K562 (cell line): ENCODE measurements at regions not wholly inside any gene's neighbourhood (a gene's known extent, or its start where the extent isn't known, plus 50 kb on each side); places are given as distances from the start of the nearest gene placed in this dataset.

Source experiments
- ATAC-seq: fragments of 200-7000 bp; cut with Tn5 transposase; 3 replicates; pipeline ENCODE4 v1.9.1; 2020; ENCODE audit warnings: moderate library complexity
- BruUV-seq: library from RNA; stranded (reverse); fragments of 400-500 nt; replicated peaks from 2 replicates; lab custom pipeline; 2021; lab: Mats Ljungman, UMichigan
- CTCF ChIA-PET: fragments of 300-600 bp; formaldehyde crosslinking; extraction: SDS; loops from one replicate; lab custom pipeline; 2021; ENCODE audit warnings: low intra/inter-chr PET ratio; lab: Yijun Ruan, JAX
- POLR2A ChIA-PET: fragments of 300-600, 350-650 bp; sonication (Branson Sonifier 250); formaldehyde crosslinking; extraction: SDS; loops from one replicate; lab custom pipeline; 2021; ENCODE audit warnings: antibody characterized with exemption, inconsistent platforms; lab: Yijun Ruan, JAX
- DNase-seq, 4 experiments: peaks; one replicate each; pipeline versions ENCODE4 v3.0.0 to v3.0.0-alpha.2; 2011 to 2018; ENCODE audit warnings: low spot score in 3 of 4, mixed read lengths in 3 of 4; ENCODE audit errors: extremely low read depth in 1 of 4
- FAIRE-seq: peaks from 2 replicates; lab custom pipeline; 2011; peaks lifted over from hg19 to GRCh38; lab: Jason Lieb, UNC
- H2AFZ ChIP-seq: 2 replicates; pipeline ENCODE4 v1.6.0; 2011; ENCODE audit warnings: low read depth, low read length, control low read depth, inconsistent platforms
- H3K27ac ChIP-seq: fragments of 200-600 bp; 3 replicates; pipeline ENCODE4 v1.8.0; 2011; ENCODE audit warnings: low read depth, mild to moderate bottlenecking, control low read depth, inconsistent platforms, low read length, moderate library complexity, mixed read lengths; ENCODE audit errors: extremely low read depth
- H3K27me3 ChIP-seq, 2 experiments: fragments of 300-600 bp in 1 of 2; 2 replicates in 1 of 2; 3 replicates in 1 of 2; pipeline versions ENCODE4 v1.6.0 to v1.8.0; 2011; ENCODE audit warnings: inconsistent platforms in 2 of 2, low read length in 2 of 2, mild to moderate bottlenecking in 1 of 2, mixed read lengths in 1 of 2, moderate library complexity in 1 of 2; ENCODE audit not compliant: control insufficient read depth in 2 of 2, insufficient read depth in 2 of 2
- H3K36me3 ChIP-seq: fragments of 300-600 bp; 3 replicates; pipeline ENCODE4 v1.8.0; 2011; ENCODE audit warnings: mild to moderate bottlenecking, low read length, inconsistent platforms; ENCODE audit not compliant: control insufficient read depth, insufficient read depth
- H3K4me1 ChIP-seq, 2 experiments: fragments of 200-600 bp in 1 of 2; replicated peaks in 1 of 2; 2 replicates in 1 of 2; 3 replicates in 1 of 2; pipeline versions ENCODE4 v1.5.1 to v1.8.0; 2011; ENCODE audit warnings: inconsistent platforms in 2 of 2, low read length in 2 of 2, mild to moderate bottlenecking in 1 of 2, mixed read lengths in 1 of 2, moderate library complexity in 1 of 2; ENCODE audit not compliant: control insufficient read depth in 2 of 2, insufficient read depth in 2 of 2
- H3K4me2 ChIP-seq: 2 replicates; pipeline ENCODE4 v1.6.1; 2011; ENCODE audit warnings: low read length, control low read depth, inconsistent platforms, mixed read lengths; ENCODE audit not compliant: insufficient read depth
- H3K4me3 ChIP-seq: fragments of 200-600 bp; sonication (generic), shearing (Covaris generic); 2 replicates; pipeline ENCODE4 v1.5.1; 2016; ENCODE audit warnings: control low read depth, inconsistent platforms
- H3K79me2 ChIP-seq: fragments of 200-600 bp; 3 replicates; pipeline ENCODE4 v1.8.0; 2011; ENCODE audit warnings: low read length, inconsistent platforms; ENCODE audit not compliant: control insufficient read depth, insufficient read depth
- H3K9ac ChIP-seq, 2 experiments: 2 replicates each; pipeline versions ENCODE4 v1.6.0 to v1.6.1; 2011; ENCODE audit warnings: low read depth in 2 of 2, low read length in 2 of 2, control low read depth in 1 of 2, inconsistent platforms in 1 of 2, mild to moderate bottlenecking in 1 of 2, mixed read lengths in 1 of 2; ENCODE audit not compliant: insufficient read depth in 1 of 2
- H3K9me1 ChIP-seq: one replicate; pipeline ENCODE4 v1.6.0; 2011; ENCODE audit warnings: inconsistent platforms, mild to moderate bottlenecking, low read length, moderate library complexity; ENCODE audit not compliant: control insufficient read depth, insufficient read depth
- H3K9me3 ChIP-seq: replicated peaks from 2 replicates; pipeline ENCODE4 v1.5.1; 2011; ENCODE audit warnings: low read depth, low read length, inconsistent platforms; ENCODE audit not compliant: control insufficient read depth, insufficient read depth
- H4K20me1 ChIP-seq: replicated peaks from 2 replicates; pipeline ENCODE4 v1.6.1; 2011; ENCODE audit warnings: low read length, inconsistent platforms, mixed read lengths; ENCODE audit not compliant: control insufficient read depth, insufficient read depth
- ADNP ChIP-seq: fragments of 200-800 bp; sonication (Bioruptor generic); IDR thresholded peaks from 2 replicates; pipeline ENCODE4 v1.6.1; 2016; ENCODE audit warnings: missing genetic modification characterization, missing compliant biosample characterization
- FOXK1 ChIP-seq: sonication (generic); formaldehyde crosslinking; IDR thresholded peaks from 2 replicates; pipeline ENCODE4 v1.8.0; 2022; ENCODE audit warnings: missing genetic modification reagents, mild to moderate bottlenecking, borderline replicate concordance
- GTF2E2 ChIP-seq: fragments of 200-800 bp; sonication (Bioruptor generic); IDR thresholded peaks from 2 replicates; pipeline ENCODE4 v1.6.1; 2016; ENCODE audit warnings: missing genetic modification characterization, missing compliant biosample characterization
- HDGF ChIP-seq: fragments of 450-650 bp; IDR thresholded peaks from 2 replicates; pipeline ENCODE4 v1.6.1; 2016
- L3MBTL2 ChIP-seq: fragments of 450-650 bp; IDR thresholded peaks from 2 replicates; pipeline ENCODE4 v1.6.1; 2016; ENCODE audit warnings: mild to moderate bottlenecking, moderate library complexity
- SMARCE1 ChIP-seq: fragments of 450-650 bp; IDR thresholded peaks from 2 replicates; pipeline ENCODE4 v1.7.1; 2016; ENCODE audit warnings: mild to moderate bottlenecking
- TCF15 ChIP-seq: fragments of 250-450 bp; sonication (Bioruptor Pico); IDR thresholded peaks from 2 replicates; pipeline ENCODE4 v1.8.0; 2022; ENCODE audit warnings: moderate library complexity, mild to moderate bottlenecking, inconsistent platforms
- ZBTB33 ChIP-seq: sonication (generic); formaldehyde crosslinking; IDR thresholded peaks from 2 replicates; pipeline ENCODE4 v1.8.1; 2023; ENCODE audit warnings: mild to moderate bottlenecking, missing genetic modification reagents
- ZNF23 ChIP-seq: fragments of 250-450 bp; sonication (Bioruptor Pico); IDR thresholded peaks from 2 replicates; pipeline ENCODE4 v1.4.0; 2020; ENCODE audit warnings: mild to moderate bottlenecking
- ZNF589 ChIP-seq: fragments of 200-800 bp; sonication (Bioruptor generic); IDR thresholded peaks from 2 replicates; pipeline ENCODE4 v1.6.1; 2016; ENCODE audit warnings: low read depth, missing genetic modification characterization, missing compliant biosample characterization
- WGBS: fragments of 100-300 bp; shearing (Covaris generic); methylation state at CpG from one replicate; pipeline ENCODE4 v1.1.6; 2016; ENCODE audit warnings: low coverage, mixed read lengths; ENCODE audit not compliant: insufficient coverage; ENCODE audit errors: missing lambda C conversion rate; 5-methylcytosine and 5-hydroxymethylcytosine counted together
- in situ Hi-C: fragments of 300-500 bp; cut with MboI; formaldehyde crosslinking; loops from 4 replicates; pipeline ENCODE4 v1.15.0; 2018; ENCODE audit warnings: inconsistent platforms, mixed read lengths
- intact Hi-C: fragments of 100-400 bp; cut with micrococcal nuclease; formaldehyde crosslinking; loops from 2 replicates; pipeline ENCODE4 v1.14.2; 2022

DNA sequence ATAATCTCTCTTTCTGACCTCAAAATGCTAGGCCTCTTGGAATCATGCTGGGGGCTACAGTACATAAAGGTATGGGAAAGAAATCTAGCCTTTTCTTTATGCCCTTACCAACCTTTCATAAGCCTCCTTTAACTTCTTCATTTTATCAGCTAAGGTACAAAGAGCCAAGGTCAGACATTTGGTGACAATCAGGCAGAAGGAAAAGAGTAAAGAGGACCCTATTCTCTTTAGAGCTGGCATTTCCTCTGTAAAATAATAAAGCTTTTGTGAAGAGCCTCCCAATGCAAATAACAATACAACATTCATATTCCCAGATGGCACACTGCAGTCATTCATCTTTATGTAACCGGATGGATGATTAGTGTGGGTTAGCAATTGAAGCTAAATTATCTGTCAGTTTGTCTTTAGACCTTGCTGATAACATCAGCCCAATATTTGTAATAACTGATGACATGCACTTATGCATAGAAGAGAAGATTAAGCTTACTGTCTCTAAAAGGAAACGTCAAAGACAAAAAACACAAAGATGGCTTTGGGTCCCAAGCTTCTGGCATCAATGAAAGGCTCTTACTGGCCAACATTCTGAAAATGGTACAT, 163.1 kb downstream of the IBTK start:
- intact Hi-C loops (no loop called here), in situ Hi-C loops (no loop called here)
- no peaks in the 10 kb centered on the region for H3K4me1 ChIP-seq
- no peak for DNase-seq
- POLR2A ChIA-PET, result interaction anchor here (1.3 kb wide), 1 partner anchor 17 kb away, joined by 3 read pairs; no protein-coding TSS in a partner anchor
- H3K9me3 ChIP-seq, result no peaks in the 10 kb centered on the region
- no peak overlapping the region for H3K4me2 ChIP-seq
- no peak overlapping the region for H3K27ac ChIP-seq
- H3K36me3 ChIP-seq, result no peaks in the 10 kb centered on the region
- CTCF ChIA-PET, result no interaction called here
- H3K27me3 ChIP-seq, result no peaks in the 10 kb centered on the region
- no peak overlapping the region for H2AFZ ChIP-seq
- FAIRE-seq, result no peak
- no peak overlapping the region for H3K4me3 ChIP-seq
- ATAC-seq, result no peak
- no peak overlapping the region for H3K9ac ChIP-seq
- WGBS, result 4% methylated on average over 2 of the region's 2 CpGs
- H3K79me2 ChIP-seq, result no peaks in the 10 kb centered on the region
- no peaks in the 10 kb centered on the region for H3K9me1 ChIP-seq
- TF ChIP-seq FOXK1 (no peak), TCF15 (CRISPR knock-in tag) (no peak), ZNF23 (CRISPR knock-in tag) (no peak), HDGF (no peak), SMARCE1 (no peak), ADNP (tag) (no peak), L3MBTL2 (no peak), GTF2E2 (tag) (no peak), ZNF589 (CRISPR knock-in tag) (no peak), ZBTB33 (no peak)
- H4K20me1 ChIP-seq, result no peaks in the 10 kb centered on the region
- BruUV-seq, result no TSS peak
